Neural cell (in vitro differentiated cells): ENCODE measurements at regions not wholly inside any gene's neighbourhood (a gene's known extent, or its start where the extent isn't known, plus 50 kb on each side); places are given as distances from the start of the nearest gene placed in this dataset.

Experiments
- TF ChIP-seq, protein P1 (sequence below): fragments of 450-650 bp; IDR thresholded peaks from 2 replicates; pipeline ENCODE4 v1.5.1; 2014; ENCODE audit warnings: antibody characterized with exemption, mild to moderate bottlenecking, moderate library complexity; ENCODE audit not compliant: poor library complexity, severe bottlenecking
- TF ChIP-seq, protein P2 (sequence below): IDR thresholded peaks from 2 replicates; pipeline ENCODE4 v1.6.1; 2012; ENCODE audit warnings: borderline replicate concordance

DNA sequence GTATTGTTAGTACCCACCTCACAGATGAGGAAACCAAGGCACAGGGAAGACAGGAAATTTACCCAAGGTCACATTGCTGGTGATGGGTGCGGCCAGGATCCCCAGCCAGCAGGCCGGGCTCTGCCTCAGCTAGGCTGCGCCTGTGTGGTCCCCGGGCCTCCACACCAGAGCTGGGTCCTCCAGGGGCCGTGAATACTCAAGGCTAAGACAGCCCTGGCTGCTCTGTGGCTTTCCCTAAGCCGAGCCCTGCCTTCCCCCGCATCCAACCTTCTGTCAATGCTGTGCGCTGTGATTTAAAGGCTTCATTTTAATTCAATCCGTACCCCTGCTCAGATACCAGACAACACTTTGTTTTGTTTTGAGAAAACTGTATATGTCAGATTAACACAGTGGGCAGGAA lies 246.7 kb downstream of the TTLL2 start:
- TF ChIP-seq, protein P1, sequence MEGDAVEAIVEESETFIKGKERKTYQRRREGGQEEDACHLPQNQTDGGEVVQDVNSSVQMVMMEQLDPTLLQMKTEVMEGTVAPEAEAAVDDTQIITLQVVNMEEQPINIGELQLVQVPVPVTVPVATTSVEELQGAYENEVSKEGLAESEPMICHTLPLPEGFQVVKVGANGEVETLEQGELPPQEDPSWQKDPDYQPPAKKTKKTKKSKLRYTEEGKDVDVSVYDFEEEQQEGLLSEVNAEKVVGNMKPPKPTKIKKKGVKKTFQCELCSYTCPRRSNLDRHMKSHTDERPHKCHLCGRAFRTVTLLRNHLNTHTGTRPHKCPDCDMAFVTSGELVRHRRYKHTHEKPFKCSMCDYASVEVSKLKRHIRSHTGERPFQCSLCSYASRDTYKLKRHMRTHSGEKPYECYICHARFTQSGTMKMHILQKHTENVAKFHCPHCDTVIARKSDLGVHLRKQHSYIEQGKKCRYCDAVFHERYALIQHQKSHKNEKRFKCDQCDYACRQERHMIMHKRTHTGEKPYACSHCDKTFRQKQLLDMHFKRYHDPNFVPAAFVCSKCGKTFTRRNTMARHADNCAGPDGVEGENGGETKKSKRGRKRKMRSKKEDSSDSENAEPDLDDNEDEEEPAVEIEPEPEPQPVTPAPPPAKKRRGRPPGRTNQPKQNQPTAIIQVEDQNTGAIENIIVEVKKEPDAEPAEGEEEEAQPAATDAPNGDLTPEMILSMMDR: no peak
- TF ChIP-seq, protein P2, sequence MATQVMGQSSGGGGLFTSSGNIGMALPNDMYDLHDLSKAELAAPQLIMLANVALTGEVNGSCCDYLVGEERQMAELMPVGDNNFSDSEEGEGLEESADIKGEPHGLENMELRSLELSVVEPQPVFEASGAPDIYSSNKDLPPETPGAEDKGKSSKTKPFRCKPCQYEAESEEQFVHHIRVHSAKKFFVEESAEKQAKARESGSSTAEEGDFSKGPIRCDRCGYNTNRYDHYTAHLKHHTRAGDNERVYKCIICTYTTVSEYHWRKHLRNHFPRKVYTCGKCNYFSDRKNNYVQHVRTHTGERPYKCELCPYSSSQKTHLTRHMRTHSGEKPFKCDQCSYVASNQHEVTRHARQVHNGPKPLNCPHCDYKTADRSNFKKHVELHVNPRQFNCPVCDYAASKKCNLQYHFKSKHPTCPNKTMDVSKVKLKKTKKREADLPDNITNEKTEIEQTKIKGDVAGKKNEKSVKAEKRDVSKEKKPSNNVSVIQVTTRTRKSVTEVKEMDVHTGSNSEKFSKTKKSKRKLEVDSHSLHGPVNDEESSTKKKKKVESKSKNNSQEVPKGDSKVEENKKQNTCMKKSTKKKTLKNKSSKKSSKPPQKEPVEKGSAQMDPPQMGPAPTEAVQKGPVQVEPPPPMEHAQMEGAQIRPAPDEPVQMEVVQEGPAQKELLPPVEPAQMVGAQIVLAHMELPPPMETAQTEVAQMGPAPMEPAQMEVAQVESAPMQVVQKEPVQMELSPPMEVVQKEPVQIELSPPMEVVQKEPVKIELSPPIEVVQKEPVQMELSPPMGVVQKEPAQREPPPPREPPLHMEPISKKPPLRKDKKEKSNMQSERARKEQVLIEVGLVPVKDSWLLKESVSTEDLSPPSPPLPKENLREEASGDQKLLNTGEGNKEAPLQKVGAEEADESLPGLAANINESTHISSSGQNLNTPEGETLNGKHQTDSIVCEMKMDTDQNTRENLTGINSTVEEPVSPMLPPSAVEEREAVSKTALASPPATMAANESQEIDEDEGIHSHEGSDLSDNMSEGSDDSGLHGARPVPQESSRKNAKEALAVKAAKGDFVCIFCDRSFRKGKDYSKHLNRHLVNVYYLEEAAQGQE: no peak
